Right lung (tissue), 2 donors: ENCODE measurements at regions not wholly inside any gene's neighbourhood (a gene's known extent, or its start where the extent isn't known, plus 50 kb on each side); places are given as distances from the start of the nearest gene placed in this dataset.

Source experiments
- DNase-seq, 2 donors: peaks; one replicate each; pipeline ENCODE4 v3.0.0-alpha.2; 2013

DNA sequence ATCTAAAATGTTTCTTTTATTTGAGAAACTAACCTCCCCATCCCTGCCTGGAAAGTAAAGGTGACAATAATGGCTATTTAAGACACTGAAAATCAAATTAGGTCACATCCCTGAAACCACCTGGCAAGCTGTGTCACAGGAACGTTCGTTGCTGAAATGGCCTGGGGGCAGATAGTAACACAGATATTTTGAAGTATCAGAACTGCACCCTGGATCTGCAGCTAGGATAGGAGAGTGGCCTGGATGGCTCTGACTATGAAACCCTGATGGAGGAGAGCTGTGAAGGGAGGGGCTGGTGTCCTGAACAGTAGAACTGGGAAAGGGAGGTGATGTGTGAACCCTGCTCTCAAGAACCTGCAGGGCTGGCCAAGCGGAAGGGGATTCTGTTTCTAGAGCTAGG lies 648.3 kb upstream of the CFAP20DC start:
- no peak for DNase-seq

GRCh38 chr3:59696783-59697182 lies 647.0 kb upstream of the CFAP20DC start:
- DNase-seq, result no peak

- no peak for DNase-seq
These were observed 646.0 kb upstream of the CFAP20DC start for GRCh38 chr3:59695860-59696259.

- DNase-seq, result no peak
These were observed 642.3 kb upstream of the CFAP20DC start for GRCh38 chr3:59692117-59692516.

DNA sequence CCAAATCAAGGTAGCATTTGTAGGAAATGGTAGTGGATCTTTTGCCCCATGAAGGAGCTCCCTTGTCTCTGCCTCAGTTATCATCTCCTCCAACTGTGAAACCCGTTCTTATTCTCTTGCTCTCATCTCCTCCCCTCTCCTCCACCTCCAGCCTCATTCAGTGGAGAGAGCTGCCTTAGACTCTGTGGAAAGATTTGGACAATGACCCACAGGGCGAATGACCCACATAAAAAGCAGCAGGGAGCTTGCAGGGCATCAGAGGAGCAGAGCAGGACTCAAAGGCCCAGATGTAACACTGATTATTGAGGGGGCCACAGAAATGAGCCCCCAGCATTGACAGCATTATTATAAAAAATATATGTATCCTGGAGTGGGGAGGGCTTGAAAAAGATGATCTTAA lies 641.1 kb upstream of the CFAP20DC start:
- no peak for DNase-seq

DNA sequence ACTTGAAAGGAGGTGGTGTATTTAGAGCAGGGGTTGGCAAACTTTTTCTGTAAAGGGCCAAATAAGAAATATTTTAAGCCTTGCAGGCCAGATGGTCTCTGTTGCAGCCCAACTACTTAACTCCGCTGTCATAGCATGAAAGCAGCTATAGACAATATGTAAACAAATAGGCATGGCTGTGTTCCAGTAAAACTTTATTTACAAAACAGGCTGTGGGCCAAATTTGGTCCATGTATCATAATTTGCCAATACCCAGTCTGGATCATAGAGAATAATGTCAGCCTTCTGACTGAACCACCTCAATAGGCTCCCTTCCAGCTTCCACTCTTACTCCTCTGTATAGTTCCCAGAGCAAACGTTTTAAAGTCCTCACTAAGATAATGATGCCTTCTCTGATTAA lies 638.8 kb upstream of the CFAP20DC start:
- DNase-seq, result peak; percentile 66 to 69

DNA sequence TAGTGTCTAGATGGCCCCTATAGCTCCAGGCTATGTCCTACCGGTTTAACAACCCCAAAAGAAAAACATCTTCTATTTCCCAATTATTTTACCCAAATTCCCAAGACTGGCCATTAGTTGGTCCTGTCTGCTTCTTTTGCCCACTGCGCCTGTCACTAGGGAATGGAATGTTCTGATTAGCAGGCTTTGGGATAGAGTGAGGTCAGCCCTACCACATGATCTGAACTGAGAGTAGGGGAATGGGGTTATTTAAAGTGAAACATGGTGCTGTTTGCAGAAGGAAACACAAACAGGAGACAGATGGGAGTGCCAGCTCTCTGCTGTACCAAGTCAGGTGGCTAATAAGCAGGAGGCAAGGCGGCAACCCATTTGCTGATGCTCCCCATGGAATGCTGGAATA lies 635.6 kb upstream of the CFAP20DC start:
- no peak for DNase-seq

- DNase-seq, result no peak
These were observed 634.9 kb upstream of the CFAP20DC start for GRCh38 chr3:59684766-59685165.

- no peak for DNase-seq
These were observed 631.1 kb upstream of the CFAP20DC start for GRCh38 chr3:59680919-59681318.

GRCh38 chr3:59677747-59678702 lies 628.2 kb upstream of the CFAP20DC start:
- DNase-seq, result no peak

DNA sequence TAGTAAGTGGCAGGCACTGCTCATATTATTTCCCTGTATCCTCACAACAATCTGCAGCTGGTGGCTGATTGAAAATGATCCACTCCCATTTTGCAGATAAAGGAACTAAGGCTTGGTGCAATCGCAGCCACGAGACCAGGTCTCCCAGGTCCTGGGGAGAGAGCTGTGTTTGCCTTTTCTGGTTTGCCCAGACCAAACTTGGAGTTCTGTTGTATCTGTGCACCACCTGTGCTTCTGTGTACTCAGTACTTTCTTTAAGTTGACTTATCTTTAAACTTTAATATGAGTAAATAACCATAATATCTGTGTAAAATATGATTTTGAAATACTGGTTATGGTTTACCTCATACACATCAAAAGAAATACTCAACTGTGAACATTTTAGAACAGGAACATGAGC lies 625.7 kb upstream of the CFAP20DC start:
- DNase-seq, result no peak

DNA sequence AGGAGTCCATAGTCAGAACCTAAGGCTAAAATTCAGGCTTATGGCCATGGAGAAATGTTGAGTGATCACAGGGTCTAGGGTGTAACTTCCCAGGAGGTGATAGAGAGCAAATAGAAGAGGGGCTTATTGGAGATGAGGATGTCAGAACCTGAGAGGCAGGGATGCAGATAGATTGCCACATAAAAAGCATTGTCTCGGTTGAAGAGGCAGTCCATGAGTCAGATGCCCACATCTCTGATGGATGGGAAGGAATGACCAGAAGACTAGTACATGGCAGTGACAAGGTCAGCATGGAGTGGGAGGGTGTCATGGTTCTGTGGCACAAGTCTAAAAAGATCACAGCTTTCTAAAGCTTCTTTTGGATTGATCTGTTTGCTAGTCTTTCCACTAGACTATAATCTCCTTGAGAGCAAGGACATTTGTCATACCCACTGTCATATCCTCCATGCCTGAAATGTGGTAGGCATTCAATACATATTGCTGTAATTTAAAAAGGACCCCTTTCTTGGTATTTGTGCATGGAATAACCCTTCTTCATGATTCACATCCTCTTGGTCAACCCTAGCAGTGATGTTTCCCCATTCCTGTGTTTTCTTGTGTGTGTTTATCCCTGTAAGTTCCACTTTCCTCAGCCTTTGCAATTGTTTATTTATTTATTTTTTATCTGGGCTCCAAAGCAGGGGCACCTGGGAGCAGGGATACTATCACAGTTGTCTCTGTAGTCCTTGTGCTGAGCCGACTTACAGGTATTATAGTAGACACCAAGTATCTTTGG lies 613.4 kb upstream of the CFAP20DC start:
- DNase-seq, result no peak

DNA sequence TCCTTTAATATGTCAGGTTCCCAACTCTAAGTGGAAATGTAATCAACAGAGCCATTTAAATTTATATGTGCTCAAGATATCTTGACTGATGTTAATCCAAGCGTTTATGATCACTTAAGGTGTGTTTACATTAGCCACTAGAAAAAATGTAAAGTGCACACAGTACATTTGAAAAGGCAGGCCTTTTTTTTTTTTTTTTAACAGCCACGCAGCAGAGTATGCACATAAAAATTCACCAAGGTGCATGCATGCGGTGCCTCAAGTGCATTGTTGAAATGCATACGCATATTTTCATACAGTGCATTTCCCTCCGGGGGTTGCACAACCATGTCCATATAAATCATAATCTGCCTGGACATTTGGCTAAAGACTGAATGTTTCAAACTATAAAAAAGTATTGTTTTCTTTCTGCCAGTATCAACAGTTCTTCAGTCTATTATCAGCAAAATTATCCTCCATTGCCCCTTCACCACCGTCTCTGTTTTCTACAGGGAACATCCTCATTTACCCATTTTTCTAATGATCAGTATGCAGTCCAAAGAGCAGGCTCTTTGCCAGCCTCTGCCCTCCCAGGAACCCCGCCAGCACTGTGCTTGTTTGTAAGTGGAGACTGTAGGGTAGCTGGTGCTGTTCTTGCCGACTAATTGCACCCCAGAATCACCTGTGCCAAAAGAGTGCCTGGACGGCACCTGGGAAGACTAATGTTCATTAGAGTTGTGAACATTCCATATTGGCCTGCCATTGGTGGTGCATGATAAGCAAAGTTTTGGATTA lies 611.2 kb upstream of the CFAP20DC start:
- no peak for DNase-seq

DNA sequence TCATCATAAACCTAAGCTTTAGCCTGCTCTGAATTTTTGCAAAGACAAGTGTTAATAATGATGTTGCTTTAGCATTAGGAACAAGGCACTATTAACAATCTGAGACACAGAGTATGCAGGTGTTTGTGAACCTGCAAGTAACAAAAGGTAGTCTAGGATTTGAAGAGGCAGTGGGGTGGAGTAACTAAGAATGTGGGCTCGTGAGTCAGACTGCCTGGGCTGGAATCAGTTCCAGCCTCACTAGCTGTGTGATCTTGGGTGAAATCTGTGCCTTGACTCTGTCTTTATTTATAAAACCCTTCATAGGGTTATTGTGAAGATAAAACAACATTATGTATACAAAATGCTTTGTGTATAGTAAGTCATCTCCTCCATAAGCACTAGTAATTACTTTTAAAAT lies 610.6 kb upstream of the CFAP20DC start:
- DNase-seq, result no peak

GRCh38 chr3:59659755-59660154 lies 609.9 kb upstream of the CFAP20DC start:
- no peak for DNase-seq

GRCh38 chr3:59658866-59659265 lies 609.0 kb upstream of the CFAP20DC start:
- DNase-seq, result no peak

- no peak for DNase-seq
These were observed 608.4 kb upstream of the CFAP20DC start for GRCh38 chr3:59658274-59658673.

- no peak for DNase-seq
These were observed 605.7 kb upstream of the CFAP20DC start for GRCh38 chr3:59655418-59656015.

GRCh38 chr3:59654480-59655417 lies 604.9 kb upstream of the CFAP20DC start:
- DNase-seq, result no peak

DNA sequence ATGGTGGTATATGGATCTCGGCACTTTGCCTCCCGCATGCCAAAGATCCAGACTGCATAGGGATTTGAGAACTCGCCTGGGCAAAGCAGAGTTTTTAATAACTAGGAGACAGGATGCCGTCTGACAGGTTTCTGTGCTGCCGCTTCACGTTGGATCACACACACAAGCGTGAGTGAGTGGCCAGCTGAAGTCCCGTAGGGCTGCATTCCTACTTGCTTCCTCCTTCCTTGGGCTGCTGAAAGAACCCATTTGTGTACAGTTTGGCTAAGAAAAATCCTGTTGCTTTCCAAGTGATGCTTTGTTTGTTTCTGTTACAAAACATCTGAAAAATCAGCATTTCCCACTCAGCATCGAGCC lies 604.3 kb upstream of the CFAP20DC start:
- DNase-seq, result peak in 1 of 2 donors; percentile 59
